IMR-90 (cell line): ENCODE measurements at regions not wholly inside any gene's neighbourhood (a gene's known extent, or its start where the extent isn't known, plus 50 kb on each side); places are given as distances from the start of the nearest gene placed in this dataset.

Experiments
- ATAC-seq: fragments of 200-7000 bp; cut with Tn5 transposase; 2 replicates; pipeline ENCODE4 v1.9.1; 2020; ENCODE audit warnings: low read depth, mild to moderate bottlenecking, moderate library complexity
- BruUV-seq: library from RNA; stranded (reverse); fragments of 400-500 nt; replicated peaks from 2 replicates; lab custom pipeline; 2021; lab: Mats Ljungman, UMichigan
- CTCF ChIA-PET: fragments of 300-600 bp; formaldehyde crosslinking; extraction: SDS; loops from one replicate; lab custom pipeline; 2021; ENCODE audit warnings: antibody characterized with exemption; lab: Yijun Ruan, JAX
- POLR2A ChIA-PET: fragments of 300-600 bp; sonication (Branson Sonifier 250); formaldehyde crosslinking; loops from one replicate; lab custom pipeline; 2022; ENCODE audit warnings: antibody characterized with exemption; ENCODE audit not compliant: unreplicated experiment; lab: Charles Lee
- DNase-seq: peaks from one replicate; pipeline ENCODE4 v3.0.0; 2013
- H2AFZ ChIP-seq: replicated peaks from 2 replicates; pipeline ENCODE3; 2013; ENCODE audit warnings: low read length, mild to moderate bottlenecking; ENCODE audit not compliant: poor library complexity
- H2AK5ac ChIP-seq: 2 replicates; pipeline ENCODE4 v1.6.1; 2013; ENCODE audit warnings: low read depth, low read length, inconsistent platforms
- H2AK9ac ChIP-seq: replicated peaks from 2 replicates; pipeline ENCODE3; 2013; ENCODE audit warnings: mild to moderate bottlenecking, low read depth, low read length, moderate library complexity; ENCODE audit not compliant: poor library complexity
- H2BK120ac ChIP-seq: 2 replicates; pipeline ENCODE4 v1.6.1; 2013; ENCODE audit warnings: low read depth, low read length, inconsistent platforms
- H2BK15ac ChIP-seq: 3 replicates; pipeline ENCODE4 v1.6.1; 2013; ENCODE audit warnings: low read depth, low read length, inconsistent platforms
- H2BK20ac ChIP-seq: 2 replicates; pipeline ENCODE4 v1.6.1; 2013; ENCODE audit warnings: low read depth, mild to moderate bottlenecking, inconsistent platforms, low read length, moderate library complexity
- H2BK5ac ChIP-seq: 2 replicates; pipeline ENCODE4 v1.6.1; 2013; ENCODE audit warnings: mild to moderate bottlenecking, low read depth, low read length, inconsistent platforms; ENCODE audit not compliant: poor library complexity, severe bottlenecking
- H3K14ac ChIP-seq: replicated peaks from 2 replicates; pipeline ENCODE4 v1.6.1; 2013; ENCODE audit warnings: low read depth, low read length, inconsistent platforms
- H3K18ac ChIP-seq: 2 replicates; pipeline ENCODE4 v1.6.1; 2013; ENCODE audit warnings: low read depth, low read length, control low read depth
- H3K23ac ChIP-seq: 2 replicates; pipeline ENCODE4 v1.6.1; 2013; ENCODE audit warnings: low read depth, low read length, inconsistent platforms
- H3K27ac ChIP-seq: 2 replicates; pipeline ENCODE4 v1.5.1; 2013; ENCODE audit warnings: mild to moderate bottlenecking, control low read depth, low read length; ENCODE audit not compliant: insufficient read depth
- H3K27me3 ChIP-seq: 2 replicates; pipeline ENCODE4 v1.6.1; 2013; ENCODE audit warnings: low read length; ENCODE audit not compliant: control insufficient read depth, insufficient read depth
- H3K36me3 ChIP-seq: 2 replicates; pipeline ENCODE4 v1.6.1; 2013; ENCODE audit warnings: low read length, mixed read lengths; ENCODE audit not compliant: control insufficient read depth, insufficient read depth
- H3K4ac ChIP-seq: 2 replicates; pipeline ENCODE4 v1.6.1; 2013; ENCODE audit warnings: low read depth, low read length, inconsistent platforms
- H3K4me1 ChIP-seq: 2 replicates; pipeline ENCODE4 v1.6.1; 2013; ENCODE audit warnings: low read length, mixed read lengths; ENCODE audit not compliant: control insufficient read depth, insufficient read depth
- H3K4me2 ChIP-seq: 2 replicates; pipeline ENCODE4 v1.6.1; 2013; ENCODE audit warnings: low read depth, mild to moderate bottlenecking, control low read depth, low read length, moderate library complexity
- H3K4me3 ChIP-seq: 2 replicates; pipeline ENCODE4 v1.5.1; 2013; ENCODE audit warnings: low read depth, mild to moderate bottlenecking, control low read depth, low read length, moderate library complexity; ENCODE audit not compliant: insufficient read depth
- H3K56ac ChIP-seq: 2 replicates; pipeline ENCODE4 v1.6.1; 2013; ENCODE audit warnings: low read length, inconsistent platforms; ENCODE audit not compliant: insufficient read depth; ENCODE audit errors: extremely low read depth
- H3K79me1 ChIP-seq, 2 experiments: 2 replicates each; pipeline ENCODE4 v1.6.1; 2013; ENCODE audit warnings: low read length in 2 of 2, inconsistent platforms in 1 of 2, low read depth in 1 of 2
- H3K9ac ChIP-seq: 2 replicates; pipeline ENCODE4 v1.6.1; 2013; ENCODE audit warnings: low read depth, low read length, control low read depth
- H3K9me1 ChIP-seq: 2 replicates; pipeline ENCODE4 v1.6.1; 2013; ENCODE audit warnings: low read length, inconsistent platforms; ENCODE audit not compliant: insufficient read depth
- H3K9me3 ChIP-seq: 2 replicates; pipeline ENCODE4 v1.6.1; 2013; ENCODE audit warnings: low read length; ENCODE audit not compliant: control insufficient read depth, insufficient read depth
- H4K20me1 ChIP-seq: 2 replicates; pipeline ENCODE4 v1.6.1; 2013; ENCODE audit warnings: low read length, inconsistent platforms; ENCODE audit not compliant: insufficient read depth
- H4K5ac ChIP-seq: 2 replicates; pipeline ENCODE4 v1.6.1; 2013; ENCODE audit warnings: mild to moderate bottlenecking, low read depth, low read length, control low read depth
- H4K8ac ChIP-seq, 2 experiments: 2 replicates each; pipeline ENCODE4 v1.6.1; 2013; ENCODE audit warnings: low read depth in 2 of 2, low read length in 2 of 2, control low read depth in 1 of 2, inconsistent platforms in 1 of 2
- H4K91ac ChIP-seq: 2 replicates; pipeline ENCODE4 v1.6.1; 2013; ENCODE audit warnings: low read depth, low read length, inconsistent platforms; ENCODE audit not compliant: insufficient read depth
- BHLHE40 ChIP-seq: fragments of 150-350 bp; IDR thresholded peaks from 2 replicates; pipeline ENCODE4 v1.6.1; 2016; ENCODE audit warnings: mild to moderate bottlenecking, low read depth, low read length
- CHD1 ChIP-seq: IDR thresholded peaks from 2 replicates; pipeline ENCODE4 v1.6.1; 2012; ENCODE audit warnings: low read depth, low read length, improper control_type of control experiment
- CTCF ChIP-seq: conservative IDR thresholded peaks from 2 replicates; pipeline ENCODE4 v1.5.1; 2012; ENCODE audit warnings: mild to moderate bottlenecking, low read depth, low read length, improper control_type of control experiment
- FOS ChIP-seq: fragments of 150-350 bp; IDR thresholded peaks from 2 replicates; pipeline ENCODE4 v1.6.1; 2016; ENCODE audit warnings: low read depth, low read length
- MAFK ChIP-seq: IDR thresholded peaks from 2 replicates; pipeline ENCODE4 v1.6.1; 2012; ENCODE audit warnings: low read depth, low read length, improper control_type of control experiment
- MAZ ChIP-seq: IDR thresholded peaks from 2 replicates; pipeline ENCODE4 v1.6.1; 2012; ENCODE audit warnings: low read depth, mild to moderate bottlenecking, low read length, improper control_type of control experiment, moderate library complexity, borderline replicate concordance
- MXI1 ChIP-seq: IDR thresholded peaks from 2 replicates; pipeline ENCODE4 v1.6.1; 2012; ENCODE audit warnings: low read depth, mild to moderate bottlenecking, low read length, moderate library complexity, borderline replicate concordance
- NFE2L2 ChIP-seq: fragments of 150-350 bp; IDR thresholded peaks from 2 replicates; pipeline ENCODE4 v1.6.1; 2016; ENCODE audit warnings: low read depth, mild to moderate bottlenecking, low read length
- POLR2A ChIP-seq: IDR thresholded peaks from 2 replicates; pipeline ENCODE4 v1.6.1; 2012; ENCODE audit warnings: mild to moderate bottlenecking, low read depth, low read length
- RAD21 ChIP-seq: IDR thresholded peaks from 2 replicates; pipeline ENCODE4 v1.6.1; 2012; ENCODE audit warnings: low read length, improper control_type of control experiment
- RCOR1 ChIP-seq: IDR thresholded peaks from 2 replicates; pipeline ENCODE4 v1.6.1; 2012; ENCODE audit warnings: mild to moderate bottlenecking, low read length, improper control_type of control experiment; ENCODE audit not compliant: insufficient replicate concordance
- RFX5 ChIP-seq: IDR thresholded peaks from 2 replicates; pipeline ENCODE4 v1.8.0; 2012; ENCODE audit warnings: low read depth, mild to moderate bottlenecking, low read length, moderate library complexity
- SMC3 ChIP-seq: fragments of 150-350 bp; IDR thresholded peaks from 2 replicates; pipeline ENCODE4 v1.6.1; 2016; ENCODE audit warnings: low read depth, mild to moderate bottlenecking, antibody characterized with exemption, low read length, moderate library complexity
- WGBS, 2 experiments: methylation state at CpG; one replicate each; pipeline versions ENCODE4 v1.1.5 to v1.1.7; 2013; ENCODE audit warnings: missing lambda C conversion rate in 2 of 2; ENCODE audit not compliant: insufficient read length in 1 of 2; ENCODE audit errors: extremely low coverage in 2 of 2; 5-methylcytosine and 5-hydroxymethylcytosine counted together
- dilution Hi-C: fragments of 300-500 bp; cut with HindIII; formaldehyde crosslinking; loops from one replicate; pipeline ENCODE4 v1.14.3; 2018; ENCODE audit warnings: low sequenced_read_pairs; ENCODE audit not compliant: unreplicated experiment
- in situ Hi-C: fragments of 300-500 bp; cut with MboI; formaldehyde crosslinking; loops from 3 replicates; pipeline ENCODE4 v1.14.3; 2019; ENCODE audit warnings: low sequenced_read_pairs, inconsistent platforms, mixed read lengths
- intact Hi-C: fragments of 100-400 bp; cut with micrococcal nuclease; formaldehyde crosslinking; loops from 2 replicates; pipeline ENCODE4 v1.10.0; 2022
- TF ChIP-seq, protein P1 (sequence below): fragments of 150-350 bp; IDR thresholded peaks from 2 replicates; pipeline ENCODE4 v1.6.1; 2016; ENCODE audit warnings: low read depth, mild to moderate bottlenecking, low read length, moderate library complexity, borderline replicate concordance
- TF ChIP-seq, protein P2 (sequence below): fragments of 150-350 bp; IDR thresholded peaks from 2 replicates; pipeline ENCODE4 v1.6.1; 2017; ENCODE audit warnings: mild to moderate bottlenecking, antibody characterized with exemption, low read length, low read depth

DNA sequence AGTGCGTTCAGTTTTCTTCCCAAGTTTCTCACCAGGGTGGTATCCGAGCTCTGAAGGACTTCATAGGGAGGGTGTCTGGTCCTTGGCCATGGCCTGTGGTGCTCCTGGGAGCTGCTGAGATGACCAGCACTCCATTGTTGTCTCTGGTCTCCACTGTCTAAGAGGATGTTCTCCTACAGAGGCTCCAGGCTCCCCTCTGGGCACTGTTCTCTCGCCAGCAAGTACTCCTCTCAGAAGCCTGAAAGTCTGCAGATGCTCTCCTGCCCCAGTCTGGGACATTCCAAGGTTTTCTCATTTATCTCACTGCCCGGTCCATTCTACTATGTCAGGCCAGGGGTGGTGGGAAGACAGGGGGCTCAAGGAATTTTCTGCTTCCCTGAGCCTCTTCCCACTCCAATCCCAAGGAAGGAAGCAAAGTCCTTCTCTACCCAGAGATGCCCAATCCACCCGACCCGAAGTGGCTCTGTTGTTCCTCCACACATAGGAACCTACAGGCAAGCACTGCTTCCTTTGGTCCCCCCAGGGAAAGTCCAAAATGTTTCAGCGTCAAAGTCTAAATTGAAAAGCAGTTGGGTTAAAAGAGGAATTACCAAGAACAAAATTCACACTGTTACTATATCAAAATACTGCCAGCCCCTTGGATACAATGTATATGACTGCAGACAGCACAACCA lies 110.5 kb downstream of the GYPC start:
- Histone ChIP-seq H2AK9ac (no peak overlapping the region), H3K4me3 (no peak overlapping the region), H3K9me1 (no peaks in the 10 kb centered on the region), H3K4me1 (no peaks in the 10 kb centered on the region), H2AK5ac (no peak overlapping the region), H3K4ac (no peak overlapping the region), H3K14ac (no peak overlapping the region), H2BK5ac (no peak overlapping the region), H3K18ac (no peak overlapping the region), H3K79me1 (no peaks in the 10 kb centered on the region), H2BK15ac (no peak overlapping the region), H4K91ac (no peak overlapping the region), H3K9me3 (no peaks in the 10 kb centered on the region), H2BK120ac (no peak overlapping the region), H3K9ac (no peak overlapping the region), H3K4me2 (no peak overlapping the region), H4K8ac (no peak overlapping the region), H4K5ac (no peak overlapping the region), H2BK20ac (no peak overlapping the region), H2AFZ (no peak overlapping the region), H3K56ac (no peak overlapping the region), H3K23ac (no peak overlapping the region), H3K27me3 (no peaks in the 10 kb centered on the region; the same call in 1 of the 2 replicates), H3K27ac (no peak overlapping the region), H3K36me3 (no peaks in the 10 kb centered on the region), H4K20me1 (no peaks in the 10 kb centered on the region)
- dilution Hi-C loops = no loop called here
- TF ChIP-seq NFE2L2 (no peak), RAD21 (no peak), CTCF (no peak), RFX5 (no peak), MAFK (no peak), MXI1 (no peak), CHD1 (no peak), BHLHE40 (no peak), FOS (no peak), MAZ (no peak), POLR2A (no peak), SMC3 (no peak), RCOR1 (no peak)
- TF ChIP-seq, protein P1, sequence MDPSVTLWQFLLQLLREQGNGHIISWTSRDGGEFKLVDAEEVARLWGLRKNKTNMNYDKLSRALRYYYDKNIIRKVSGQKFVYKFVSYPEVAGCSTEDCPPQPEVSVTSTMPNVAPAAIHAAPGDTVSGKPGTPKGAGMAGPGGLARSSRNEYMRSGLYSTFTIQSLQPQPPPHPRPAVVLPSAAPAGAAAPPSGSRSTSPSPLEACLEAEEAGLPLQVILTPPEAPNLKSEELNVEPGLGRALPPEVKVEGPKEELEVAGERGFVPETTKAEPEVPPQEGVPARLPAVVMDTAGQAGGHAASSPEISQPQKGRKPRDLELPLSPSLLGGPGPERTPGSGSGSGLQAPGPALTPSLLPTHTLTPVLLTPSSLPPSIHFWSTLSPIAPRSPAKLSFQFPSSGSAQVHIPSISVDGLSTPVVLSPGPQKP = no peak
- TF ChIP-seq, protein P2, sequence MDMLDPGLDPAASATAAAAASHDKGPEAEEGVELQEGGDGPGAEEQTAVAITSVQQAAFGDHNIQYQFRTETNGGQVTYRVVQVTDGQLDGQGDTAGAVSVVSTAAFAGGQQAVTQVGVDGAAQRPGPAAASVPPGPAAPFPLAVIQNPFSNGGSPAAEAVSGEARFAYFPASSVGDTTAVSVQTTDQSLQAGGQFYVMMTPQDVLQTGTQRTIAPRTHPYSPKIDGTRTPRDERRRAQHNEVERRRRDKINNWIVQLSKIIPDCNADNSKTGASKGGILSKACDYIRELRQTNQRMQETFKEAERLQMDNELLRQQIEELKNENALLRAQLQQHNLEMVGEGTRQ = no peak
- WGBS, 2 experiments = no CpG with 5 or more reads among the region's 7 CpGs
- CTCF ChIA-PET = no interaction called here
- BruUV-seq = no TSS peak
- POLR2A ChIA-PET = no interaction called here
- ATAC-seq (no peak), DNase-seq (no peak)
- in situ Hi-C loops = no loop called here
- intact Hi-C loops = no loop called here
